GM21367 (cell line): ENCODE measurements at regions not wholly inside any gene's neighbourhood (a gene's known extent, or its start where the extent isn't known, plus 50 kb on each side); places are given as distances from the start of the nearest gene placed in this dataset.

Experiments used
- ATAC-seq: cut with Tn5 transposase; IDR thresholded peaks from one replicate; pipeline ENCODE4 v1.9.1; 2021; ENCODE audit not compliant: unreplicated experiment

- ATAC-seq = no peak
Measured at GRCh38 chr5:82330530-82331270, 52.5 kb upstream of the RPS23 start.

GRCh38 chr5:82329393-82329792, 51.2 kb upstream of the RPS23 start:
- no peak for ATAC-seq
